ENCODE measurements at regions not wholly inside any gene's neighbourhood (a gene's known extent, or its start where the extent isn't known, plus 50 kb on each side); places are given as distances from the start of the nearest gene placed in this dataset.

DNA sequence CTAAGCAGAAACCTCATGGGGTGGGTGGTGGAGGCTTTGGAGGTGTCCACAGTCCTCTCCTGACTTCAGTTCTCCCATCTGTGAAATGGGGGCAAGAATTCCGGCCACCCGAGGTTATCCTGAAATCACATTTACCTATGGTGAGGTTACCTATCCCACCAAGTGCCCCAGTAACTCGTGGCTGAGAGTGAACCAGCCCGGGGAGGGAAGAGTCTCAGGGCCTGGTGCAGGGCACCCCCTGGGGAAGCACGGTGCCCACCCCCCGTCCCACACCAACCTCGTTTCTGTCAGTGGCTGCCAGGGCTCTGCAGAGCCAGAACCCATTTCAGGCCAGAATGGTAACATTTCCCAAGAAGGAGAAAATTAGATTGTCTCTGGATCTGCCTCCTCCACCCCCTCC is 83.7 kb upstream of the VSTM2B start:
- in situ Hi-C loops (cut with HindIII; ENCODE audit: low sequenced_read_pairs) = no loop called here
- TF ChIP-seq, protein P1, sequence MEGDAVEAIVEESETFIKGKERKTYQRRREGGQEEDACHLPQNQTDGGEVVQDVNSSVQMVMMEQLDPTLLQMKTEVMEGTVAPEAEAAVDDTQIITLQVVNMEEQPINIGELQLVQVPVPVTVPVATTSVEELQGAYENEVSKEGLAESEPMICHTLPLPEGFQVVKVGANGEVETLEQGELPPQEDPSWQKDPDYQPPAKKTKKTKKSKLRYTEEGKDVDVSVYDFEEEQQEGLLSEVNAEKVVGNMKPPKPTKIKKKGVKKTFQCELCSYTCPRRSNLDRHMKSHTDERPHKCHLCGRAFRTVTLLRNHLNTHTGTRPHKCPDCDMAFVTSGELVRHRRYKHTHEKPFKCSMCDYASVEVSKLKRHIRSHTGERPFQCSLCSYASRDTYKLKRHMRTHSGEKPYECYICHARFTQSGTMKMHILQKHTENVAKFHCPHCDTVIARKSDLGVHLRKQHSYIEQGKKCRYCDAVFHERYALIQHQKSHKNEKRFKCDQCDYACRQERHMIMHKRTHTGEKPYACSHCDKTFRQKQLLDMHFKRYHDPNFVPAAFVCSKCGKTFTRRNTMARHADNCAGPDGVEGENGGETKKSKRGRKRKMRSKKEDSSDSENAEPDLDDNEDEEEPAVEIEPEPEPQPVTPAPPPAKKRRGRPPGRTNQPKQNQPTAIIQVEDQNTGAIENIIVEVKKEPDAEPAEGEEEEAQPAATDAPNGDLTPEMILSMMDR (IDR thresholded peaks at IDR 0.05; ENCODE audit: low read depth, low read length) = no peak
- no peak for DNase-seq (ENCODE audit: low read depth, low spot score)
- H3K4me3 ChIP-seq (ENCODE audit: low read depth, low read length) = no peak overlapping the region

DNA sequence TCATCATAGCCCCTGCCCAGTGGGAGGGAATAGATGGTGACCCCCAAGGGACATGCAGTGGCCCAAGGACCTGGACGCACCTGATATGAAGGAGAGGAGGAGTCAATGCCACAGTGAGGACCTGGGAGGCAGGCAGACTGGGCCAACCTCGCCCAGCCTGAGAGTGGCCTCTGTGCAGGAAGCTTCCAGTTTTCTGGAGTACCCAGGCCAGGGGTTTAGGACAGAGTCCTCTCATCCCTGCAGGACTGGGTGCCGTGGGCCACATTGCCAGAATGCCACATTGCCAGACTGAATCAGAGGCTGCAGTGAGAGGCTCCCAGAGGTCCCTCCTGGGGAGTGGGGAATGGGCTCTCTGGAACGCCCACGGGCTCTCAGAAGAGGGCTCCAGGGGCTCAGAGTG is 82.9 kb upstream of the VSTM2B start:
- no peak overlapping the region for H3K4me3 ChIP-seq (ENCODE audit: low read depth, low read length)
- no peak for DNase-seq (ENCODE audit: low read depth, low spot score)
- TF ChIP-seq, protein P1 (IDR thresholded peaks at IDR 0.05; ENCODE audit: low read depth, low read length) = no peak
- in situ Hi-C loops (cut with HindIII; ENCODE audit: low sequenced_read_pairs) = no loop called here

DNA sequence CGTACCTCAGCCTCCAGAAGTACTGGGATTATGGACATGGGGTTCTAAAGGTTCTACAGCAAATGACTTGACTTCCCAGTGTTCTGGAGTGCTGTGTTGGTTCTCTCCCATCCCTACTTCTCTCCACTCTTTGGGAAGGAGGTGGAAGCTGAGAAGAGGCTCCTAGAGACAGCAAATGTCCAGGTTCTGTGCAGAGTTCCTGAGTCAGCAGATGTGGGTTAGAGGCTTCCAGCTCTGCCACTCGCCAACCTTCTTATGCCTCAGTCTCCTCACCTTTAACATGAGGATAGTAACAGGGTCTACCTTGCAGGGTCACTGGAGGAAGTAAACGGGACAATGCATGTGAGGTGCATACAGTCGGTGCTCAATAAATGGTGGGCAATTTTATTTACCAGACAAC is 80.5 kb upstream of the VSTM2B start:
- H3K4me3 ChIP-seq (ENCODE audit: low read depth, low read length) = no peak overlapping the region
- TF ChIP-seq, protein P1 (IDR thresholded peaks at IDR 0.05; ENCODE audit: low read depth, low read length) = no peak
- DNase-seq (ENCODE audit: low read depth, low spot score) = no peak
- in situ Hi-C loops (cut with HindIII; ENCODE audit: low sequenced_read_pairs) = no loop called here

DNA sequence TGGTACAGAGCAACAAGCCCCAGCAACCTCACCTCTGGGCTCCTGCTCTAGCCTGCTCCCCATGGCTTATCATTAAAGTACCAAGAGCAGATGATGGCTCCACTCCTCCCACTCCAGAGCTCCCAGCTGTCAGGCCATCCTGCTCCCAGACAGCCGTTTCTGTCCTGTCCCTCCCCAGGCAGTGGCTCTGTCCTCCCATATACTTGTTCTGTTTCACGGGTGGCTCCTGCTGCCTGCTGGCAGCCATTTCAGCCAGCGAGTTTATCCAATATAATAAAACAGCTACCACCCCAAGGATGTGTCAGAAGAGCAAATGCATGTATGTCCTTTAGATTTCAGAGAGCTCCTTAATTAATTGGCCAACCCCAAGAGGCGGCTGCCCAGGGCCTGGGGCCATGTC is 79.4 kb upstream of the VSTM2B start:
- no peak overlapping the region for H3K4me3 ChIP-seq (ENCODE audit: low read depth, low read length)
- no peak for DNase-seq (ENCODE audit: low read depth, low spot score)
- in situ Hi-C loops (cut with HindIII; ENCODE audit: low sequenced_read_pairs) = no loop called here
- TF ChIP-seq, protein P1 (IDR thresholded peaks at IDR 0.05; ENCODE audit: low read depth, low read length) = no peak

DNA sequence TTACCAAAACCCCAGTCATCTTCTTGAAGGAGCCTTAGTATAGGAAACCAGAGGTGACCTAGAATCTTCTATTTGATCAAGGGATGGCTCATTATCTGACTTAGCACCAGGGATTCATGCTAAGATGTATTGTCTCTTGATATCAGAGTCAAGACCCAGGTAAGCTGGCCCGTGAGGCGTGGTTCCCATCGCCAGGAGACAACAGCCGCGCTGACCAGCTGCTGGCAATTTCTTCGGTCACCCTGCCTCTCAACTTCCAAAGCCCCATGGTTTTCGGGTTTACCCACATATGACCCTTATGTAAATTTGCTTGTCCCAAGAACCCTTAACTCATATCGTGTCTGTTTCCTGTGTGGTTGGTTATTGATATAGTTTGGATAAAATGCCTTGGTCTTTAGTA is 77.7 kb upstream of the VSTM2B start:
- in situ Hi-C loops (cut with HindIII; ENCODE audit: low sequenced_read_pairs) = no loop called here
- TF ChIP-seq, protein P1 (IDR thresholded peaks at IDR 0.05; ENCODE audit: low read depth, low read length) = no peak
- DNase-seq (ENCODE audit: low read depth, low spot score) = no peak
- H3K4me3 ChIP-seq (ENCODE audit: low read depth, low read length) = no peak overlapping the region

DNA sequence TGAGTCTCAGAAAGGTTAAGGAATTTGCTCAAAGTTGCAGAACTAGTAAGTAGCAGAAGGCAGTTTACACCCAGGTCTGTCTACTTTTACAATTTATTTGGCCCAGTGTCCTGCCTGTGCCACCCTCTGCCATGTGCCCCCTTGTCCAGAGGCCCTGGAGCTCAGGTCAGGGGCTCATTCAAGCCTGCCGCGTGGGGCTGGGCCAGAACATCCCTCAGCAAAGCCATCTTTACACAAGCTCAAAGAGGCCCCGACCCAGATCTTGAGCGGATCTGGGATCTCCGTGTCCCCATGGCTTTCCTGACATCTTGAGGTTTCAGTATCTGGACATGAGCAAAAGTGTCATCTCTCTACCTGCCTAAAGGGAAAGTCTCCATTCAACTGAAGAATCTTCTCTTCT is 76.4 kb upstream of the VSTM2B start:
- no peak for DNase-seq (ENCODE audit: low read depth, low spot score)
- no peak overlapping the region for H3K4me3 ChIP-seq (ENCODE audit: low read depth, low read length)
- in situ Hi-C loops (cut with HindIII; ENCODE audit: low sequenced_read_pairs) = no loop called here
- TF ChIP-seq, protein P1 (IDR thresholded peaks at IDR 0.05; ENCODE audit: low read depth, low read length) = no peak

DNA sequence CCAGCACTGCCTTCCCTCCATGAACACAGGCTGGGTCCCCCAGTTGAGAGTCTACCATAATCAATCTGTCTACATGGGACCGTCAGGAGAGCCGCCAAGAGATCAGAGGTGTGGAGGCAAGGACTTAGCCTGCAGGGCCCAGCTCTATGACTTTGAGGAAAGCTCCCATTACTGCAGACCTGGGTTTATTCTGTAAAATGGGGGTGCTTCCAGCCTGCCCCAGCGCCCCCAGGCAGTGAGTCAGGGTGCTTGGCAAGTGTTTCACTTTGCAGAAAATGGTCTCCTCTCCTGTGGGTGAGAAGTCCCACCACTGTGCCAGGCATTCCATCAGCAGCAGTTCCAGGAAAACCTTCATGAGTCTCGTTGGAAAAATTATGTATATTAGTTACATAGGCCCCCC is 75.5 kb upstream of the VSTM2B start:
- TF ChIP-seq, protein P1 (IDR thresholded peaks at IDR 0.05; ENCODE audit: low read depth, low read length) = no peak
- in situ Hi-C loops (cut with HindIII; ENCODE audit: low sequenced_read_pairs) = no loop called here
- no peak for DNase-seq (ENCODE audit: low read depth, low spot score)
- no peak overlapping the region for H3K4me3 ChIP-seq (ENCODE audit: low read depth, low read length)

All from astrocyte of the spinal cord (primary cell).